ENCODE measurements at regions not wholly inside any gene's neighbourhood (a gene's known extent, or its start where the extent isn't known, plus 50 kb on each side); places are given as distances from the start of the nearest gene placed in this dataset.

DNA sequence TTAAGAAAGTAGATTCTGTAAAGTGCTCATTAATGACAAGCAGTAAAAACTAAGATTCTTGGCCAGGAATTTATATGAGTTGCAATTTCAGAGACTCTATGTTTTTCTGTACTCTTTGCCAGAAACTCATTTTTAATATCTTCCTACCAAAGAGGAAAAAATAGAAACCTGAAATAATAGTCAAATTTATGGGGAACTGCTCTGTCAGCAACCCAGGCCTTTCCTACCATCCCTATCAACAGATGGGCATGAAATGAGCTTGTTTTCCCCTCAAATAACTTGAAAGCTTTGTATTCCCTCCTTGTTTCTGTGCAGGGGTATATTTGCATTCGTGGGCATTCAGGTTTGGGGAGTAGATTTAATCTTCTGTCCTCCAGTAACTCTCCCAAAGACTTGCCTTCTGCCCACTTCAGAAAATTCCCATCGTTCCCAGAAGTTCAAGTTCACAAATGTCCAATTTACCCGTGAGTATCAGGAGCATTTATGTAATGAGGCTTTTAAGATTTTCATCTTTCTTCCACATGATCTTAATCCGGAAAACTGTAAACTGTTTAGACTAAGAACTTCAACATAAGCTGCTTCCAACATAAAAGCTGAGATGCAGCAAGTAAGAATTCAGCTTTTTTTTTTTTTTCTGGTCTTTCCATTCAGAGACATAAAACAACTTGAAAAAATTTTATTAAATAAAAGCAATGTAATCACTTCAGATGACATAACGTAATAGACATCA lies 363.1 kb downstream of the EFNB2 start:
- no peaks in the 10 kb centered on the region for H3K36me3 Mint-ChIP-seq (ENCODE audit: low read depth)

GRCh38 chr13:106163426-106163825 lies 372.0 kb downstream of the EFNB2 start:
- ChIA-PET POLR2A (interaction anchor here (0.8 kb wide), 1 partner anchor 11 kb away, joined by 3 read pairs; no protein-coding TSS in a partner anchor), CTCF (no interaction called here)
- Mint-ChIP-seq H3K27me3 (ENCODE audit: low read depth) (no peaks in the 10 kb centered on the region), H3K9me3 (ENCODE audit: insufficient read depth) (peaks cover 4% of the 10 kb centered on the region), H3K4me1 (ENCODE audit: low read depth) (no peaks in the 10 kb centered on the region), H3K27ac (no peak overlapping the region), H3K4me3 (no peak overlapping the region), H3K36me3 (ENCODE audit: low read depth) (no peaks in the 10 kb centered on the region)
- no peak for DNase-seq
- no peak for ATAC-seq

More for the DNA sequence above, 363.1 kb downstream of the EFNB2 start:
- Mint-ChIP-seq H3K9me3 (ENCODE audit: insufficient read depth) (peaks cover 4% of the 10 kb centered on the region), H3K4me1 (ENCODE audit: low read depth) (no peaks in the 10 kb centered on the region), H3K4me3 (no peak overlapping the region), H3K27me3 (ENCODE audit: low read depth) (no peaks in the 10 kb centered on the region), H3K27ac (no peak overlapping the region)
- POLR2A ChIA-PET = no interaction called here
- DNase-seq = no peak
- no peak for ATAC-seq
- CTCF ChIA-PET = no interaction called here

DNA sequence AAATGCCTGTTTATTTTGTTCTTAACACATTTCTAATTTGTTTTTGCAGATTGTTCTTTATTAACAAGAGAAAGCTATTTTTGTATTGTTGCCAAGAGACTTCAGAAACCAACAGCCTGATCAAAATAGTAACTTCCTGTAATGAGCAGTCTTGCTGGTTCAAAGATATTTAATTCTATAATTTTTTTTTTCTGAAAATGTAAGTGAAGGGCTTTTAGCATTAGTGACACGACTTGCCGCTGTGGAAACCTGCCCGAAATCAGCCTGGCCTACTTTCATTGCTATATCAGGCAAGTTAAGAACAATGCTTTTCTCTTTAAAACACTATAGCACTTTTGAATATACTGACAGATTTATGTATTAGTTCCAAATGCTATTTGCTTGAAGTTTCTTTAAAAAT lies 374.3 kb downstream of the EFNB2 start:
- ChIA-PET CTCF (interaction anchor here (0.7 kb wide), 1 partner anchor 18 kb away, joined by 3 read pairs; no protein-coding TSS in a partner anchor), POLR2A (no interaction called here)
- H3K9me3 Mint-ChIP-seq (ENCODE audit: insufficient read depth) = no peaks in the 10 kb centered on the region
- DNase-seq (no peak), ATAC-seq (no peak)
- no peaks in the 10 kb centered on the region for H3K4me1 Mint-ChIP-seq (ENCODE audit: low read depth)
- no peak overlapping the region for H3K27ac Mint-ChIP-seq
- H3K4me3 Mint-ChIP-seq = no peak overlapping the region
- H3K36me3 Mint-ChIP-seq (ENCODE audit: low read depth) = no peaks in the 10 kb centered on the region
- no peaks in the 10 kb centered on the region for H3K27me3 Mint-ChIP-seq (ENCODE audit: low read depth)

- no peak overlapping the region for H3K27ac Mint-ChIP-seq
- no peak overlapping the region for H3K4me3 Mint-ChIP-seq
- ChIA-PET POLR2A (no interaction called here), CTCF (no interaction called here)
- H3K9me3 Mint-ChIP-seq (ENCODE audit: insufficient read depth) = no peaks in the 10 kb centered on the region
- H3K36me3 Mint-ChIP-seq (ENCODE audit: low read depth) = no peaks in the 10 kb centered on the region
- H3K4me1 Mint-ChIP-seq (ENCODE audit: low read depth) = no peaks in the 10 kb centered on the region
- DNase-seq (no peak), ATAC-seq (no peak)
- H3K27me3 Mint-ChIP-seq (ENCODE audit: low read depth) = no peaks in the 10 kb centered on the region
Measured at GRCh38 chr13:106159295-106160195, 375.9 kb downstream of the EFNB2 start.

DNA sequence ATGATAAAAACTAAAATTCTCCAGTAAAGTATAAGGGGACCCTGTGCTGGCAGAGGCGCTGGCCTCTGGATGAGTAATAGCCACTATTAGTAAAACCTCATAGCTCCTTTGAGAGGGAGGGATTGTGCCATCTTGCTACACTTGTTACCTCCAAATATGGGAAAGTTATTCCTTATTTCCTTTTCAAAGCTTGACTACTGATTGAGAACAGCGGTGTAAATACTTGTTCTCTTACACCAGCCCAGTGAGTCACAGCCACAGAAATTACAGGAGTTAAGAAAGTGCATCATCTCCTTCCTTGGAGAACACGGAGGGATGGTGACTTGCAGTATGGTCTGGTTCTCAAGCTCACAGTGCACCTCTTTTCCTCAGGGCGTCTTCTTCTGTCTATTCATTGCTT lies 379.0 kb downstream of the EFNB2 start:
- CTCF ChIA-PET = no interaction called here
- no peak overlapping the region for H3K4me3 Mint-ChIP-seq
- no peak overlapping the region for H3K27ac Mint-ChIP-seq
- no peaks in the 10 kb centered on the region for H3K36me3 Mint-ChIP-seq (ENCODE audit: low read depth)
- DNase-seq = no peak
- POLR2A ChIA-PET = no interaction called here
- no peaks in the 10 kb centered on the region for H3K27me3 Mint-ChIP-seq (ENCODE audit: low read depth)
- H3K4me1 Mint-ChIP-seq (ENCODE audit: low read depth) = no peaks in the 10 kb centered on the region
- H3K9me3 Mint-ChIP-seq (ENCODE audit: insufficient read depth) = no peaks in the 10 kb centered on the region
- no peak for ATAC-seq

GRCh38 chr13:106155411-106155810 lies 380.1 kb downstream of the EFNB2 start:
- Mint-ChIP-seq H3K4me1 (ENCODE audit: low read depth) (no peaks in the 10 kb centered on the region), H3K9me3 (ENCODE audit: insufficient read depth) (no peaks in the 10 kb centered on the region), H3K4me3 (no peak overlapping the region), H3K36me3 (ENCODE audit: low read depth) (no peaks in the 10 kb centered on the region), H3K27me3 (ENCODE audit: low read depth) (no peaks in the 10 kb centered on the region), H3K27ac (no peak overlapping the region)
- POLR2A ChIA-PET = no interaction called here
- no peak for DNase-seq
- ATAC-seq = no peak
- CTCF ChIA-PET = no interaction called here

DNA sequence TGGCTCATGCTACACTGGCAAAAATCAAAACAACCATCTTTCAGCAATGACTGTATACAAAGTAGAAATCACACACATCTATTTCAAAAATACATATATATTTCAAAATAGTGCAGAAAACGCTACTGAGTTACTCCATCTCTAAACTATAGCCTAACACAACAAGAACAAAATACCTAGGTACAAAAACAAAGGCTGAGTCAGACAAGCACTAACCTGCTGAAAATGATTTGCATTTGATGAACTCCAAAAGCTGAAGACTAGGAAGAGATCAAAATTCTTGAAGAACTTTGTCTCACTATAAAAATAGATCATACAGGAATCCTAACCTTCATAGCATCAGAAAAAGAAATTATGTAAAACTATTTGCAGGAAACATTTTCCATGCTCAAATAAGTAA lies 381.6 kb downstream of the EFNB2 start:
- ChIA-PET CTCF (no interaction called here), POLR2A (no interaction called here)

DNA sequence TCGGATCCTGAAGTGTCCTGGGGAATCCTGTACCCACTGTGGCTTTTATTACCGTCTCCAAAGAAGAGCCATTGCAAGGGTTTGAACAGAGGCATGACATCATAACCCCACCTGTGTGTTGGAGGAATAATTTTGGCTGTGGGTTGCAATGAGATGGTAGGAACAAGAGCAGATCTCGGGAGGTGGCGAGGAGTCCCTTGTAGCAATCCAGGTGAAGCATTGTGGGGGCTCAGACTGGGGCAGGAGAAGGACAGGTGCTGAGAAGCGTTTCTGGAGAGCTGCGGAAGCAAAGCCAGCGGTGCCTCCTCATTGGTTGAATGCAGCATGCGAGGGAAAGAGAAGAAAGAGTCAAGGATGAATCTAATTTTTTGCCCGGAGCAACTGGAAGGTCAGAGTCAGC lies 382.4 kb downstream of the EFNB2 start:
- H3K27ac Mint-ChIP-seq = no peak overlapping the region
- ChIA-PET CTCF (no interaction called here), POLR2A (no interaction called here)
- H3K27me3 Mint-ChIP-seq (ENCODE audit: low read depth) = no peaks in the 10 kb centered on the region
- H3K4me1 Mint-ChIP-seq (ENCODE audit: low read depth) = no peaks in the 10 kb centered on the region
- no peak overlapping the region for H3K4me3 Mint-ChIP-seq
- no peak for DNase-seq
- H3K9me3 Mint-ChIP-seq (ENCODE audit: insufficient read depth) = no peaks in the 10 kb centered on the region
- ATAC-seq = no peak
- no peaks in the 10 kb centered on the region for H3K36me3 Mint-ChIP-seq (ENCODE audit: low read depth)

More for the DNA sequence above, 381.6 kb downstream of the EFNB2 start:
- H3K36me3 Mint-ChIP-seq (ENCODE audit: low read depth) = no peaks in the 10 kb centered on the region
- ATAC-seq = no peak
- no peaks in the 10 kb centered on the region for H3K4me1 Mint-ChIP-seq (ENCODE audit: low read depth)
- no peak for DNase-seq
- no peak overlapping the region for H3K4me3 Mint-ChIP-seq
- no peaks in the 10 kb centered on the region for H3K9me3 Mint-ChIP-seq (ENCODE audit: insufficient read depth)
- no peak overlapping the region for H3K27ac Mint-ChIP-seq
- H3K27me3 Mint-ChIP-seq (ENCODE audit: low read depth) = no peaks in the 10 kb centered on the region

- H3K36me3 Mint-ChIP-seq (ENCODE audit: low read depth) = no peaks in the 10 kb centered on the region
- H3K9me3 Mint-ChIP-seq (ENCODE audit: insufficient read depth) = no peaks in the 10 kb centered on the region
- ChIA-PET CTCF (no interaction called here), POLR2A (interaction anchor here (0.9 kb wide), 1 partner anchor 11 kb away, joined by 3 read pairs; no protein-coding TSS in a partner anchor)
- no peak for DNase-seq
- no peaks in the 10 kb centered on the region for H3K4me1 Mint-ChIP-seq (ENCODE audit: low read depth)
- ATAC-seq = no peak
- no peak overlapping the region for H3K4me3 Mint-ChIP-seq
- no peaks in the 10 kb centered on the region for H3K27me3 Mint-ChIP-seq (ENCODE audit: low read depth)
- no peak overlapping the region for H3K27ac Mint-ChIP-seq
Measured at GRCh38 chr13:106152047-106152446, 383.4 kb downstream of the EFNB2 start.

DNA sequence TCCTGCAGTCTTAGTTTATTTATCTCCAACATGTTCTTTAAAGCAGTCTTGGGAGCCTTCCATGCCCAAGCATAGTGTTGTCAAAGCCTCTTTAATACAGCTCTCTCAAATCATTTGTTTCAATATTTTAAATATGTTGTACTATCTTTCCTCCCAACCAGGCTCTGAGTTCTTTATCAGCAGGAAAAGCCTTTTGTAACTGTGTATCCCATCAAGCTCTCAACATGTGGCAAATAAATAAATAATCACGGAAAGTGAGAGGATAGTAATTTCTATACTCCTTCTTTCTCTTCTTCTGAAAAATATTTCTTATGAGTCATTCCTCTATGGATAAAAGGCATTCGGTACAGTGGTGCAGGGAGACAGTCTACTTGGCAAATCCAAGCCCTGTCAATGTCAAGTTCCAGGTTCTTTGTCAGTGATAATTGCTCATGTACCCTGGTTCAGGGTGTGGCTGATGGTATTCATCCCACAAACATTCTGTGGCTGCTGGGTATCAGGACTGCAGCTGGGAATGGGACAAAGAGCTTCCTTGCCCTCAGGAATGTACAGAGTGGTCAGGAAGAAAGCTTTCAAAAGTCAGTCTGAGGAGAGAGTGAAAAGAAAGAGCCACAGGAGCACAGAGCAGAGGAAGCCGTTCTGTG lies 384.3 kb downstream of the EFNB2 start:
- H3K36me3 Mint-ChIP-seq (ENCODE audit: low read depth) = no peaks in the 10 kb centered on the region
- no peaks in the 10 kb centered on the region for H3K4me1 Mint-ChIP-seq (ENCODE audit: low read depth)
- no peaks in the 10 kb centered on the region for H3K27me3 Mint-ChIP-seq (ENCODE audit: low read depth)
- no peaks in the 10 kb centered on the region for H3K9me3 Mint-ChIP-seq (ENCODE audit: insufficient read depth)
- ATAC-seq = no peak
- POLR2A ChIA-PET = interaction anchor here (0.6 kb wide), 1 partner anchor 313 kb away, joined by 3 read pairs; no protein-coding TSS in a partner anchor
- H3K27ac Mint-ChIP-seq = no peak overlapping the region
- CTCF ChIA-PET = no interaction called here
- DNase-seq = no peak
- H3K4me3 Mint-ChIP-seq = no peak overlapping the region

DNA sequence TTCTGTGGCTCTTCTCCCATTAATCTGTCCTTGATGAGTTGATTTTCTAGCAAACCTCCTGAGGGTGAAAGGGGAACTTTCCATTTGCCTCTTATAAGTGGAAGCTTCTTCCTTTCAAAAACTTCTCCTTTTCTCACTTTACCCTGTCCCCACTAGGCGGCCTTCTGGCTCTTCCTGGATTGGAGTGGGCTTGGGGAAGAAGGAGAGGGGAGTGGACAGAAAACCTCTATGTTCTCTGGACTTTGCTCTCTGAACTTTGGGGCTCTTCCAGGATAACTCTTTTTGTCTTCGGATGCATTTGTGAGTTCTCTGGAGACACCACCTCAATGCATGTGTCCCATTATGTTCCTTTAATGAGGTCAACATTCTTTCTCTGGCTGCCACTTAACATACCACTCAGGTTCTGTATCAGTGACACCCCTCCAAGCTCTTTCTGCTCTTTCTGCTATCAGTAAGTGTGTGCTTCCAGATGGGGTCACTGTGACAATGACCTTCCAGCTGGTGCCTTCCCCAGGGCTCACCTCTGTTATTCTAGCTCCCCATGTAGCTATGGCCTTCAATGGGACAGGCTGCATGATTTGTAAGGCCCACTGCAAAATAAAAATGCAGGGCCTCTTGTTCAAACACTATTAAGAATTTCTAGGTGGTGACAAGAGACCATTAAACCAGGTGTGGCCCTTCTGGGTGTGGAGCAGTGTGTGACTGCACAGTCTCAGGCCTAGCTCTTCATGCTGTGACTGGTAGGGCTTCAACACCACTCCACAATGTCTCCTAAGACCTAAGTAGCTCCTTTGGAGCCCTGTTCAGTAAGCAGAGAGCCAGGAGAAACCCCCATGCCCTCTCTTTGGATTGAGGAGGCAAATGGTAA lies 389.2 kb downstream of the EFNB2 start:
- ChIA-PET CTCF (no interaction called here), POLR2A (no interaction called here)

More for the DNA sequence above, 389.2 kb downstream of the EFNB2 start:
- DNase-seq = no peak
- ATAC-seq = no peak
- Mint-ChIP-seq H3K4me3 (no peak overlapping the region), H3K27ac (no peak overlapping the region), H3K9me3 (ENCODE audit: insufficient read depth) (no peaks in the 10 kb centered on the region), H3K4me1 (ENCODE audit: low read depth) (no peaks in the 10 kb centered on the region), H3K36me3 (ENCODE audit: low read depth) (no peaks in the 10 kb centered on the region), H3K27me3 (ENCODE audit: low read depth) (no peaks in the 10 kb centered on the region)
